ENCODE measurements at regions not wholly inside any gene's neighbourhood (a gene's known extent, or its start where the extent isn't known, plus 50 kb on each side); places are given as distances from the start of the nearest gene placed in this dataset.
"Not testable (repeated sequence)": the region's sequence is repeated elsewhere in the genome, so short reads cannot be mapped to it uniquely, and the experiment has no call there.

- H3K9ac ChIP-seq (ENCODE audit: low read depth, low read length), result no peak overlapping the region
- no peak overlapping the region for H3K4me3 ChIP-seq (ENCODE audit: low read depth, low read length)
- no peaks in the 10 kb centered on the region for H3K9me3 ChIP-seq (ENCODE audit: control insufficient read depth, insufficient read depth, low read length)
- no peaks in the 10 kb centered on the region for H3K27me3 ChIP-seq (ENCODE audit: control insufficient read depth, insufficient read depth, low read length)
- H3K4me1 ChIP-seq (ENCODE audit: control insufficient read depth, insufficient read depth, low read length), result no peaks in the 10 kb centered on the region
- no peaks in the 10 kb centered on the region for H3K36me3 ChIP-seq (ENCODE audit: control insufficient read depth, insufficient read depth, low read length)
- no peak overlapping the region for H3K27ac ChIP-seq (ENCODE audit: low read depth, low read length)
These were observed 362.9 kb upstream of the SOX9 start for GRCh38 chr17:71757956-71758355.

DNA sequence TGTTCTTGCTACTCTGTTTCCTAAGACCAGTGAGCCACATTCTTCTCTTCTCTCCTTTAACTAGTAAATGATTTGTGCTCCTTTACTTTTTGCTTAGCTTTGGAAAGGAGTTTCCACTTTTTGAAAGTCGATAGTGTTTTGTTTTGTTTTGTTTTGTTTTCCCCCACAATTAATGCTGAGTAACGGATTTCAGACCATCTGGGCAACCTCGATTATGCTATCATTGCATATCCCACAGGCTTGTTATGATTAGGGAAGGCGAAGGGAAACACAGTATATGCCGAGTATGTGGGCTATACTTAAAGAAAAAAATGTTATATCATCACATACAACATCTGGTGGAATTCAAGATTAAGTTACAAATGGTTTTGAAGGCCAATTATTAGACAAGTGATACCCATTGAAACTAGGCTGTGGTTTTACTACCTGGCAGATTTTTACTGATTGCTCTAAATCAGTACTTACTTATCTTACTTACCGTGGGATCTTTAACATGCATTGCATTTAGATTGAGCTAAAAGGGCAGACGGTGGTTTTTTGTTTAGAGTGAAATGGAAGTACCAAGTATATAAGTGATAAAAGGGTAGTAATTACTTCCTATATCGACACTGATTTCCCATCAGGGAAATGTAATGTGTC lies 361.3 kb upstream of the SOX9 start:
- Histone ChIP-seq H3K27ac (ENCODE audit: low read depth, low read length) (no peak overlapping the region), H3K9ac (ENCODE audit: low read depth, low read length) (no peak overlapping the region), H3K4me1 (ENCODE audit: control insufficient read depth, insufficient read depth, low read length) (no peaks in the 10 kb centered on the region), H3K27me3 (ENCODE audit: control insufficient read depth, insufficient read depth, low read length) (no peaks in the 10 kb centered on the region), H3K9me3 (ENCODE audit: control insufficient read depth, insufficient read depth, low read length) (no peaks in the 10 kb centered on the region), H3K36me3 (ENCODE audit: control insufficient read depth, insufficient read depth, low read length) (no peaks in the 10 kb centered on the region), H3K4me3 (ENCODE audit: low read depth, low read length) (no peak overlapping the region)

GRCh38 chr17:71760062-71760720 lies 360.6 kb upstream of the SOX9 start:
- Histone ChIP-seq H3K4me1 (ENCODE audit: control insufficient read depth, insufficient read depth, low read length) (no peaks in the 10 kb centered on the region), H3K9me3 (ENCODE audit: control insufficient read depth, insufficient read depth, low read length) (no peaks in the 10 kb centered on the region), H3K9ac (ENCODE audit: low read depth, low read length) (no peak overlapping the region), H3K36me3 (ENCODE audit: control insufficient read depth, insufficient read depth, low read length) (no peaks in the 10 kb centered on the region), H3K27ac (ENCODE audit: low read depth, low read length) (no peak overlapping the region), H3K27me3 (ENCODE audit: control insufficient read depth, insufficient read depth, low read length) (no peaks in the 10 kb centered on the region), H3K4me3 (ENCODE audit: low read depth, low read length) (no peak overlapping the region)

GRCh38 chr17:71762526-71762925 lies 358.3 kb upstream of the SOX9 start:
- Histone ChIP-seq H3K9me3 (ENCODE audit: control insufficient read depth, insufficient read depth, low read length) (no peaks in the 10 kb centered on the region), H3K4me3 (ENCODE audit: low read depth, low read length) (no peak overlapping the region), H3K9ac (ENCODE audit: low read depth, low read length) (no peak overlapping the region), H3K4me1 (ENCODE audit: control insufficient read depth, insufficient read depth, low read length) (no peaks in the 10 kb centered on the region), H3K27ac (ENCODE audit: low read depth, low read length) (no peak overlapping the region), H3K27me3 (ENCODE audit: control insufficient read depth, insufficient read depth, low read length) (no peaks in the 10 kb centered on the region), H3K36me3 (ENCODE audit: control insufficient read depth, insufficient read depth, low read length) (no peaks in the 10 kb centered on the region)

DNA sequence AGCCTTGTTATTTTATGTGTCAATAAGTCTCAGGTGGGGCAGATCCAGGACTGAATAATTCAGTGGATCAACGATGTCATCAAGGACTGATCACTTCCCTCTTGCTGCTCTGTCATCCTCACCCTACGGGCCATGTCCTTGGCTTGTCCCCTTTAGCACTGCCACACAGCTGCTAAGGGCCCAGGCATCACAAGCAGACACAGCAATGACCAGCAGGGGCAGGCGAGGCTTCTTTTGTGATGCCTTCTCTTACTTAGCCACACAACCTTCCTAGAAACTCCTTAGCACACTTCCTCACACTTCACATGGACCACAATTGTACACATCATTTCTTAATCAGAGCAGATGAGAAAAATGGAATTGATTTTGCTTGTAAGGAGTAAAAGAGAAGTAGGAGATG lies 356.3 kb upstream of the SOX9 start:
- Histone ChIP-seq H3K4me3 (ENCODE audit: low read depth, low read length) (no peak overlapping the region), H3K4me1 (ENCODE audit: control insufficient read depth, insufficient read depth, low read length) (no peaks in the 10 kb centered on the region), H3K9me3 (ENCODE audit: control insufficient read depth, insufficient read depth, low read length) (no peaks in the 10 kb centered on the region), H3K27me3 (ENCODE audit: control insufficient read depth, insufficient read depth, low read length) (no peaks in the 10 kb centered on the region), H3K36me3 (ENCODE audit: control insufficient read depth, insufficient read depth, low read length) (no peaks in the 10 kb centered on the region), H3K27ac (ENCODE audit: low read depth, low read length) (no peak overlapping the region), H3K9ac (ENCODE audit: low read depth, low read length) (no peak overlapping the region)

GRCh38 chr17:71765437-71765836 lies 355.4 kb upstream of the SOX9 start:
- no peaks in the 10 kb centered on the region for H3K27me3 ChIP-seq (ENCODE audit: control insufficient read depth, insufficient read depth, low read length)
- no peak overlapping the region for H3K4me3 ChIP-seq (ENCODE audit: low read depth, low read length)
- no peaks in the 10 kb centered on the region for H3K9me3 ChIP-seq (ENCODE audit: control insufficient read depth, insufficient read depth, low read length)
- H3K27ac ChIP-seq (ENCODE audit: low read depth, low read length), result no peak overlapping the region
- H3K9ac ChIP-seq (ENCODE audit: low read depth, low read length), result no peak overlapping the region
- no peaks in the 10 kb centered on the region for H3K36me3 ChIP-seq (ENCODE audit: control insufficient read depth, insufficient read depth, low read length)
- H3K4me1 ChIP-seq (ENCODE audit: control insufficient read depth, insufficient read depth, low read length), result no peaks in the 10 kb centered on the region

GRCh38 chr17:71769850-71770249 lies 351.0 kb upstream of the SOX9 start:
- H3K27me3 ChIP-seq (ENCODE audit: control insufficient read depth, insufficient read depth, low read length), result no peaks in the 10 kb centered on the region
- H3K9me3 ChIP-seq (ENCODE audit: control insufficient read depth, insufficient read depth, low read length), result no peaks in the 10 kb centered on the region
- no peak overlapping the region for H3K27ac ChIP-seq (ENCODE audit: low read depth, low read length)
- H3K9ac ChIP-seq (ENCODE audit: low read depth, low read length), result no peak overlapping the region
- H3K4me1 ChIP-seq (ENCODE audit: control insufficient read depth, insufficient read depth, low read length), result no peaks in the 10 kb centered on the region
- H3K36me3 ChIP-seq (ENCODE audit: control insufficient read depth, insufficient read depth, low read length), result no peaks in the 10 kb centered on the region
- no peak overlapping the region for H3K4me3 ChIP-seq (ENCODE audit: low read depth, low read length)

GRCh38 chr17:71777048-71777640 lies 343.7 kb upstream of the SOX9 start:
- Histone ChIP-seq H3K4me3 (ENCODE audit: low read depth, low read length) (no peak overlapping the region), H3K27ac (ENCODE audit: low read depth, low read length) (no peak overlapping the region)

DNA sequence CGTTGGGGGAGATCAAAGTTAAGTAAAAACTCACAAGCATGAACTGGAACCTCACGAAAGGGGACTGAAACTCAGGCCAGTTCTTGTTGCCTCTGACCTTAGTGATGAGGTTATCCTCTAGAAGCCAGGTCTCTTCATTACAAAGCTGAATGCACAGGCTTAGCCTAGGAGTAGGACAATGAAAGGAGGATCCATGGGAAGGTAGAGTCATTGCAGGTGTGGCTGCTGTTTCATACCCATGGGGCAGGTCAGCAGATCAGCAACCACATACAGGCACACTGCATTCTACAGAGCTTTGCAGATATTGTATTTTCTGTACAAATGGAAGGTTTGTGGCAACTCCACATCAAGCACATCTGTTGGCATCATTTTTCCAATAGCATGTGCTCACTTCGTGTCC lies 341.3 kb upstream of the SOX9 start:
- Histone ChIP-seq H3K27me3 (ENCODE audit: control insufficient read depth, insufficient read depth, low read length) (no peaks in the 10 kb centered on the region), H3K9ac (ENCODE audit: low read depth, low read length) (no peak overlapping the region), H3K36me3 (ENCODE audit: control insufficient read depth, insufficient read depth, low read length) (no peaks in the 10 kb centered on the region), H3K4me3 (ENCODE audit: low read depth, low read length) (no peak overlapping the region), H3K9me3 (ENCODE audit: control insufficient read depth, insufficient read depth, low read length) (no peaks in the 10 kb centered on the region), H3K27ac (ENCODE audit: low read depth, low read length) (no peak overlapping the region), H3K4me1 (ENCODE audit: control insufficient read depth, insufficient read depth, low read length) (no peaks in the 10 kb centered on the region)

More at GRCh38 chr17:71777048-71777640, 343.7 kb upstream of the SOX9 start:
- Histone ChIP-seq H3K9ac (ENCODE audit: low read depth, low read length) (no peak overlapping the region), H3K9me3 (ENCODE audit: control insufficient read depth, insufficient read depth, low read length) (no peaks in the 10 kb centered on the region), H3K4me1 (ENCODE audit: control insufficient read depth, insufficient read depth, low read length) (no peaks in the 10 kb centered on the region), H3K27me3 (ENCODE audit: control insufficient read depth, insufficient read depth, low read length) (no peaks in the 10 kb centered on the region), H3K36me3 (ENCODE audit: control insufficient read depth, insufficient read depth, low read length) (no peaks in the 10 kb centered on the region)

- no peaks in the 10 kb centered on the region for H3K9me3 ChIP-seq (ENCODE audit: control insufficient read depth, insufficient read depth, low read length)
- H3K4me3 ChIP-seq (ENCODE audit: low read depth, low read length), result no peak overlapping the region
- no peak overlapping the region for H3K9ac ChIP-seq (ENCODE audit: low read depth, low read length)
- no peaks in the 10 kb centered on the region for H3K4me1 ChIP-seq (ENCODE audit: control insufficient read depth, insufficient read depth, low read length)
- no peak overlapping the region for H3K27ac ChIP-seq (ENCODE audit: low read depth, low read length)
- no peaks in the 10 kb centered on the region for H3K36me3 ChIP-seq (ENCODE audit: control insufficient read depth, insufficient read depth, low read length)
- H3K27me3 ChIP-seq (ENCODE audit: control insufficient read depth, insufficient read depth, low read length), result no peaks in the 10 kb centered on the region
These were observed 340.2 kb upstream of the SOX9 start for GRCh38 chr17:71780596-71780995.

DNA sequence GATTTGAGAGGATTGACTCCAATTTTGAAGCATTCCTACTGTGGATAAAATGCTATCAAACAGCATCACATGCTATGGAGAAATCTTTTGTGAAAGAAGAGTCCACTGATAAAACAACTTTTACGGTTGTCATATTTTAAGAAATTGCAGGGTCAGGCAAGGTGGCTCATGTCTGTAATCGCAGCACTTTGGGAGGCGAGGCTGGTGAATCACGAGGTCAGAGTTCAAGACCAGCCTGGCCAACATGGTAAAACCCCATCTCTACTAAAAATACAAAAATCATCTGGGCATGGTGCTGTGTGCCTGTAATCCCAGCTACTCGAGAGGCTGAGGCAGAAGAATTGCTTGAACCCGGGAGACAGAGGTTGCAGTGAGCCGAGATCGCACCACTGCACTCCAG lies 338.8 kb upstream of the SOX9 start:
- H3K9ac ChIP-seq (ENCODE audit: low read depth, low read length); H3K4me1 ChIP-seq (ENCODE audit: control insufficient read depth, insufficient read depth, low read length); H3K27ac ChIP-seq (ENCODE audit: low read depth, low read length); H3K9me3 ChIP-seq (ENCODE audit: control insufficient read depth, insufficient read depth, low read length); H3K4me3 ChIP-seq (ENCODE audit: low read depth, low read length); H3K36me3 ChIP-seq (ENCODE audit: control insufficient read depth, insufficient read depth, low read length); H3K27me3 ChIP-seq (ENCODE audit: control insufficient read depth, insufficient read depth, low read length): not testable (repeated sequence)

Measured in HUES48 (cell line).